ENCODE measurements at regions not wholly inside any gene's neighbourhood (a gene's known extent, or its start where the extent isn't known, plus 50 kb on each side); places are given as distances from the start of the nearest gene placed in this dataset.

- Histone ChIP-seq H3K36me3 (ENCODE audit: control insufficient read depth, insufficient read depth, low read length) (no peaks in the 10 kb centered on the region), H3K4me3 (ENCODE audit: low read depth, low read length) (no peak overlapping the region), H3K27me3 (ENCODE audit: control insufficient read depth, insufficient read depth, low read length) (no peaks in the 10 kb centered on the region)
- no peak for DNase-seq (ENCODE audit: low read depth)
- no peak for TF ChIP-seq CTCF (IDR thresholded peaks at IDR 0.05; ENCODE audit: insufficient read depth, low read depth, low read length)
- POLR2A ChIA-PET, result no interaction called here
- CTCF ChIA-PET, result no interaction called here
These were observed 615.1 kb downstream of the ANKRD50 start for GRCh38 chr4:124097447-124097846.

- CTCF ChIA-PET, result interaction anchor here (1.2 kb wide), 1 partner anchor 745 kb away, joined by 3 read pairs; no protein-coding TSS in a partner anchor
- POLR2A ChIA-PET, result no interaction called here
- no peaks in the 10 kb centered on the region for H3K27me3 ChIP-seq (ENCODE audit: control insufficient read depth, insufficient read depth, low read length)
- H3K36me3 ChIP-seq (ENCODE audit: control insufficient read depth, insufficient read depth, low read length), result no peaks in the 10 kb centered on the region
- no peak overlapping the region for H3K4me3 ChIP-seq (ENCODE audit: low read depth, low read length)
- TF ChIP-seq CTCF (IDR thresholded peaks at IDR 0.05; ENCODE audit: insufficient read depth, low read depth, low read length), result no peak
- DNase-seq (ENCODE audit: low read depth), result no peak
These were observed 608.4 kb downstream of the ANKRD50 start for GRCh38 chr4:124104101-124104500.

GRCh38 chr4:124104628-124105027 is 607.9 kb downstream of the ANKRD50 start:
- CTCF ChIA-PET, result interaction anchor here (1.9 kb wide), 1 partner anchor 332 kb away, joined by 4 read pairs; no protein-coding TSS in a partner anchor
- POLR2A ChIA-PET, result no interaction called here

GRCh38 chr4:124105212-124105611 is 607.3 kb downstream of the ANKRD50 start:
- H3K27me3 ChIP-seq (ENCODE audit: control insufficient read depth, insufficient read depth, low read length), result no peaks in the 10 kb centered on the region
- no peak for TF ChIP-seq CTCF (IDR thresholded peaks at IDR 0.05; ENCODE audit: insufficient read depth, low read depth, low read length)
- CTCF ChIA-PET, result interaction anchor here (1.9 kb wide), 1 partner anchor 332 kb away, joined by 4 read pairs; no protein-coding TSS in a partner anchor
- H3K4me3 ChIP-seq (ENCODE audit: low read depth, low read length), result no peak overlapping the region
- H3K36me3 ChIP-seq (ENCODE audit: control insufficient read depth, insufficient read depth, low read length), result no peaks in the 10 kb centered on the region
- POLR2A ChIA-PET, result no interaction called here
- DNase-seq (ENCODE audit: low read depth), result no peak

More at GRCh38 chr4:124104628-124105027, 607.9 kb downstream of the ANKRD50 start:
- no peak overlapping the region for H3K4me3 ChIP-seq (ENCODE audit: low read depth, low read length)
- TF ChIP-seq CTCF (IDR thresholded peaks at IDR 0.05; ENCODE audit: insufficient read depth, low read depth, low read length), result no peak
- no peaks in the 10 kb centered on the region for H3K36me3 ChIP-seq (ENCODE audit: control insufficient read depth, insufficient read depth, low read length)
- H3K27me3 ChIP-seq (ENCODE audit: control insufficient read depth, insufficient read depth, low read length), result no peaks in the 10 kb centered on the region
- DNase-seq (ENCODE audit: low read depth), result no peak

- no peaks in the 10 kb centered on the region for H3K36me3 ChIP-seq (ENCODE audit: control insufficient read depth, insufficient read depth, low read length)
- ChIA-PET CTCF (interaction anchor here (0.7 to 1.7 kb wide), 5 partner anchors 10 to 1006 kb away, joined by 3 to 5 read pairs (median 3); no protein-coding TSS in a partner anchor), POLR2A (no interaction called here)
- TF ChIP-seq CTCF (IDR thresholded peaks at IDR 0.05; ENCODE audit: insufficient read depth, low read depth, low read length), result no peak
- DNase-seq (ENCODE audit: low read depth), result no peak
- no peaks in the 10 kb centered on the region for H3K27me3 ChIP-seq (ENCODE audit: control insufficient read depth, insufficient read depth, low read length)
- no peak overlapping the region for H3K4me3 ChIP-seq (ENCODE audit: low read depth, low read length)
These were observed 601.1 kb downstream of the ANKRD50 start for GRCh38 chr4:124111411-124111810.
